Omental fat pad (tissue), 3 donors: ENCODE measurements at regions not wholly inside any gene's neighbourhood (a gene's known extent, or its start where the extent isn't known, plus 50 kb on each side); places are given as distances from the start of the nearest gene placed in this dataset.

ENCODE experiments used
- ATAC-seq: fragments of 150-250 bp; one replicate; pipeline ENCODE4 v1.9.1; 2016; ENCODE audit warnings: mild to moderate bottlenecking, moderate library complexity; ENCODE audit not compliant: low FRiP score
- DNase-seq: peaks from one replicate; pipeline ENCODE4 v3.0.0-alpha.2; 2019; ENCODE audit warnings: low spot score
- CTCF ChIP-seq, 3 donors: fragments of 450-650 bp; IDR thresholded peaks; one replicate each; pipeline ENCODE4 v1.5.1; 2016 to 2017; ENCODE audit warnings: antibody characterized with exemption in 3 of 3, mild to moderate bottlenecking in 3 of 3, moderate library complexity in 2 of 3

GRCh38 chr6:150723857-150724256 is 124.2 kb downstream of the PLEKHG1 start:
- no peak for DNase-seq
- TF ChIP-seq CTCF (IDR thresholded peaks at IDR 0.05): no peak
- ATAC-seq: no peak

DNA sequence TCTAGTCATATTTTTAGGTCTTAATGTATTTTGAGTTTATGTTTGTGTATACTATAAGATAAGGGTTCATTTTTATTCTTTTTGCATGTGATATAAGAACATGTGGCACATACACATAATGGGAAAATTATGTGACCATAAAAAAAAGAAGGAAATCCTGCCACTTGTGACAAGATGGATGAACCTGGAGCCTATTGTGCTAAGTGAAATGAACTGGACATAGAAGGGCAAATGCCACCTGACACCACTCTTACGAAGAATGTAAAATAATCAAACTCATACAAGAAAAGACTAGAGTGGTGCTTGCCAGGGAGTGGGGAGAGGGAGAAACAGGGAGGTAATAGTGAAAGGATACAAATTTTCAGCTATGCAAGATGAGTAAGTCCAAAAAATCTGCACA is 126.1 kb downstream of the PLEKHG1 start:
- no peak for ATAC-seq
- no peak for DNase-seq
- no peak for TF ChIP-seq CTCF (IDR thresholded peaks at IDR 0.05)

DNA sequence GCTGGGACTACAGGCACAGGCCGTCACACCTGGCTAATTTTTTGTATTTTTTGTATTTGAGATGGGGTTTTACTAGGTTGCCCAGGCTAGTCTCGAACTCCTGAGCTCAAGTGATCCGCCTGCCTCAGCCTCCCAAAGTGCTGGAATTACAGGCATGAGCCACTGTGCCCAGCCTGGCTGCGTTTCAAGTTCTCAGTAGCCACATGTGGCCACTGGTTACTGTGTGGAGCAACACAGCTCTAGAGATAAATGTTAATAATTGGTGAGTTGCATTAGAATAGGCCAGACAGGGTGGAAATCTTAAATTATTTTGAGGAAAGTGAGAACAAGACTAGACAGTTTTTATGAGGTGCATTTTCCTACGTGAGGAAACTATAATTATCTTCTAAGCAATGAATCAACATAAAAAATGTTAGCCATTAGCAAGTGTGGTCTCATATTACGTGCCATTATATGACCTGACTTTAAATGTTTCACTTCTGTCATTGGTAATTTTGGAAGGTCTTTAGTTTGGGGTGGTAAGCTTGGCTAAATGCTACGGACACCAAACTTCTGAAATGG is 129.6 kb downstream of the PLEKHG1 start:
- no peak for TF ChIP-seq CTCF (IDR thresholded peaks at IDR 0.05)
- DNase-seq: no peak
- no peak for ATAC-seq

GRCh38 chr6:150730801-150731457 is 131.2 kb downstream of the PLEKHG1 start:
- DNase-seq (no peak), ATAC-seq (no peak)
- TF ChIP-seq CTCF (IDR thresholded peaks at IDR 0.05): no peak

DNA sequence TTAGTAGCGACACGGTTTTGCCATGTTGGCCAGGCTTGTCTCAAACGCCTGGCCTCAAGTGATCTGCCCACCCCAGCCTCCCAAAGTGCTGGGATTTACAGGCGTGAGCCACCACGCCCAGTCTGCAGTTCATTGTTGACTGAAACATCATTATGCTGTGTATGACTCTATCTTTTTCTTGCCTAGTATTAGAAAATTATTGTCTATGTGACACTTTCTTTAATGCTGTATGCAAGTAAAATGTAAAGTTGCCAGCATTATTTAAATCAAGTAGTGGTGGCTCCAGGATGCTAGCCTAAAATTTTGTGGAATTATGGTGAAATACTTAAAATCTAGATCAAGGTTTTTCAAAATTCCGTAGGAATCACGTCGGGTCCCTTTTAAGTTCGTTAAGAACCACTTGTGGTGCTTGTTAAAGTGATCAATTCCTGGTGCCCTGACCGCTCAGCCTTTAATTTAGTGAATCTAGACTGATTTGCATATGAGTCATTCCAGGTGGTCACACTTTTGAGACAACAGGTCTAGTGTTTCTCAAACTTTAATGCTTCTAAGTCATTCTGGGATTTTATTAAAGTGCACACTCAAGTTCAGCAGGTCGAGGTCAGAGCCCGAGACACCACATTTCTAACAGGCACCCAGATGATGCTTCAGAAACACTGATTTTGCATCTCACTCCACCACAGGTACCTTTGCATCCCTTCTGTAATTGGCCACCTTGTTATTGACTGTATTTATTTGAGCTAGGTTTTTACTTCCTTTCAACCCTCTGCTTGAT is 132.6 kb upstream of the MTHFD1L start:
- ATAC-seq: no peak
- DNase-seq: no peak
- TF ChIP-seq CTCF (IDR thresholded peaks at IDR 0.05): no peak

GRCh38 chr6:150733726-150734125 is 131.8 kb upstream of the MTHFD1L start:
- ATAC-seq (no peak), DNase-seq (no peak)
- TF ChIP-seq CTCF (IDR thresholded peaks at IDR 0.05): no peak
